ENCODE measurements at regions not wholly inside any gene's neighbourhood (a gene's known extent, or its start where the extent isn't known, plus 50 kb on each side); places are given as distances from the start of the nearest gene placed in this dataset.
A peak's percentile ranks its signal among the peaks of the same experiment; 100 is the strongest.

DNA sequence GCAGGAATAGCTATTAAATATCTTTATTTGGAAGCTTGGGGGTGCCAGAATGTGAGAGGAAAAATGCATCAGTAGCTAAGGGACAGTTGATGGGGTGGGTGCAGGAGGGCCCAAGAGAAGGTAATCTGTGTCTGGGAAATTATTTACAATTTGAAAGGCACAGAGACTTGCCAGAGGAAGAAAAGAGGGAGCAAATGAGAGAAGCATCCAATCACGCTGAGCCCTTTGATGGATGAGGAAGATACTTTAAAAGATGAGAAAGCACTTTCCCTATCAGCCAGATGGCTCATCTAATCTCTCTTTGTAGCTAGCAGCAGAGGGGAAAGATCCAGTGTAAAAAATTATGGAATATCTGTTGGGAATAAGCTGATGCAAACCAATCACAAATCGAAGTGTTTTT lies 57.0 kb upstream of the ABCA1 start:
- Histone ChIP-seq H3K4me3 (ENCODE audit: low read depth, low read length) (no peak overlapping the region), H3K9me3 (ENCODE audit: severe bottlenecking) (no peaks in the 10 kb centered on the region), H3K36me3 (no peaks in the 10 kb centered on the region), H3K27ac (no peak overlapping the region), H3K27me3 (ENCODE audit: insufficient read depth, low read depth, severe bottlenecking) (no peaks in the 10 kb centered on the region)
- TF ChIP-seq, protein P1, sequence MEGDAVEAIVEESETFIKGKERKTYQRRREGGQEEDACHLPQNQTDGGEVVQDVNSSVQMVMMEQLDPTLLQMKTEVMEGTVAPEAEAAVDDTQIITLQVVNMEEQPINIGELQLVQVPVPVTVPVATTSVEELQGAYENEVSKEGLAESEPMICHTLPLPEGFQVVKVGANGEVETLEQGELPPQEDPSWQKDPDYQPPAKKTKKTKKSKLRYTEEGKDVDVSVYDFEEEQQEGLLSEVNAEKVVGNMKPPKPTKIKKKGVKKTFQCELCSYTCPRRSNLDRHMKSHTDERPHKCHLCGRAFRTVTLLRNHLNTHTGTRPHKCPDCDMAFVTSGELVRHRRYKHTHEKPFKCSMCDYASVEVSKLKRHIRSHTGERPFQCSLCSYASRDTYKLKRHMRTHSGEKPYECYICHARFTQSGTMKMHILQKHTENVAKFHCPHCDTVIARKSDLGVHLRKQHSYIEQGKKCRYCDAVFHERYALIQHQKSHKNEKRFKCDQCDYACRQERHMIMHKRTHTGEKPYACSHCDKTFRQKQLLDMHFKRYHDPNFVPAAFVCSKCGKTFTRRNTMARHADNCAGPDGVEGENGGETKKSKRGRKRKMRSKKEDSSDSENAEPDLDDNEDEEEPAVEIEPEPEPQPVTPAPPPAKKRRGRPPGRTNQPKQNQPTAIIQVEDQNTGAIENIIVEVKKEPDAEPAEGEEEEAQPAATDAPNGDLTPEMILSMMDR (IDR thresholded peaks at IDR 0.05; ENCODE audit: low read depth, low read length), result no peak
- peak; percentile 46 for DNase-seq

DNA sequence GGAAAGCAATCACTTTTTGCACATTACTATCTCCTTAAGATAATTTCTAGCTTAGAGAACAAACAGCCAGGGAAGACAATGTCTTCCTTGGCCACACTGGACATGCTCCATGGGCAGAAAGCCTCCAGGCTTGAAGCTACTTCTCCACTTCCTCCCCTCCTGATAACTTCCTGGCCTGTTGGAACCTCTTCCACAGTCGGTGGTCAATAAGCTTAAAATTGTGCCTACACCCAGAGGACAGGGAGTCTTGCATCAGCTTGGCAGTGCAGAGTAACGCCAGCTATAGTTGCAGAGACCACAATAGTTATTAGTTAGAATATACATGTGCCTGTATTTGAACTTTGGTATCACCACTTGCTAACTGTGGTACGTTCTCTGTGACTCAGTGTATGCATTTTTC lies 58.1 kb upstream of the ABCA1 start:
- no peak overlapping the region for H3K27ac ChIP-seq
- no peak overlapping the region for H3K4me3 ChIP-seq (ENCODE audit: low read depth, low read length)
- DNase-seq, result no peak
- TF ChIP-seq, protein P1 (IDR thresholded peaks at IDR 0.05; ENCODE audit: low read depth, low read length), result no peak
- no peaks in the 10 kb centered on the region for H3K9me3 ChIP-seq (ENCODE audit: severe bottlenecking)
- no peaks in the 10 kb centered on the region for H3K36me3 ChIP-seq
- H3K27me3 ChIP-seq (ENCODE audit: insufficient read depth, low read depth, severe bottlenecking), result no peaks in the 10 kb centered on the region

DNA sequence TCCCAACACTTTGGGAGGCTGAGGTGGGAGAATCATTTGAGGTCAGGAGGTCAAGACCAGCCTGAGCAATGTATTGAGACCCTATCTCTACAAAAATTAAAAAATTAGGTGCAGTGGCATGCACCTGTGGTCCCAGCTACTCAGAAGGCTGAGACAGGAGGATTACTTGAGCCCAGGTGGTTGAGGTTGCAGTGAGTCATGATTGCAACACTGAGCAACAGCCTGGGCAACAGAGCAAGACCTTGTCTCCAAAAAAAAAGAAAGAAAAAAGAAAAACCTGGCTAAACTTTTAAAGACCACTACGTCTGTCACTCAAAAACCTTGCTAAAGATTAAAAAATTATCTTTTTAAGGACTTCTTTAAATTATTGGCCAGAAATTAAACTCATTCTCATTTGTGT lies 59.8 kb upstream of the ABCA1 start:
- no peak overlapping the region for H3K27ac ChIP-seq
- no peak for DNase-seq
- H3K9me3 ChIP-seq (ENCODE audit: severe bottlenecking), result no peaks in the 10 kb centered on the region
- TF ChIP-seq, protein P1 (IDR thresholded peaks at IDR 0.05; ENCODE audit: low read depth, low read length), result no peak
- no peaks in the 10 kb centered on the region for H3K36me3 ChIP-seq
- no peak overlapping the region for H3K4me3 ChIP-seq (ENCODE audit: low read depth, low read length)
- no peaks in the 10 kb centered on the region for H3K27me3 ChIP-seq (ENCODE audit: insufficient read depth, low read depth, severe bottlenecking)

DNA sequence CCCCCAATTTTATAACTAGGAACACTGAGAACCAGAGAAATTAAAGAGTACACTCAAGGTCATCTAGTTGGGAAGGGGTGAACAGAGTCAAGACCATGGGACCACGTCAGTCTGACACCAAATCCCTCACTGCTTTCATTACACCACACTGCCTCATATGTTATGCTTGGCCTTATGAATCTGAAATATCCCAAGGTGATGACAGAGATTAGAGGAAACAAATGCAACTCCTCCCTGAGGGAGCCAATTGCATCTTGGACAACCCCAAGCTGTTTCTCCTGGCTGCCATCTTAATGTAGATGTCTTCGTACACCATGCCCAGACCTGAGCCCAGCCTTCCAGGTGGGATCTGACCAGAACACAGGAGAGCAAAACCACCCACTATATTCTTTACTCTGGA lies 60.6 kb upstream of the ABCA1 start:
- no peak for DNase-seq
- H3K27me3 ChIP-seq (ENCODE audit: insufficient read depth, low read depth, severe bottlenecking), result no peaks in the 10 kb centered on the region
- no peak overlapping the region for H3K27ac ChIP-seq
- no peaks in the 10 kb centered on the region for H3K9me3 ChIP-seq (ENCODE audit: severe bottlenecking)
- no peaks in the 10 kb centered on the region for H3K36me3 ChIP-seq
- no peak overlapping the region for H3K4me3 ChIP-seq (ENCODE audit: low read depth, low read length)
- TF ChIP-seq, protein P1 (IDR thresholded peaks at IDR 0.05; ENCODE audit: low read depth, low read length), result no peak

DNA sequence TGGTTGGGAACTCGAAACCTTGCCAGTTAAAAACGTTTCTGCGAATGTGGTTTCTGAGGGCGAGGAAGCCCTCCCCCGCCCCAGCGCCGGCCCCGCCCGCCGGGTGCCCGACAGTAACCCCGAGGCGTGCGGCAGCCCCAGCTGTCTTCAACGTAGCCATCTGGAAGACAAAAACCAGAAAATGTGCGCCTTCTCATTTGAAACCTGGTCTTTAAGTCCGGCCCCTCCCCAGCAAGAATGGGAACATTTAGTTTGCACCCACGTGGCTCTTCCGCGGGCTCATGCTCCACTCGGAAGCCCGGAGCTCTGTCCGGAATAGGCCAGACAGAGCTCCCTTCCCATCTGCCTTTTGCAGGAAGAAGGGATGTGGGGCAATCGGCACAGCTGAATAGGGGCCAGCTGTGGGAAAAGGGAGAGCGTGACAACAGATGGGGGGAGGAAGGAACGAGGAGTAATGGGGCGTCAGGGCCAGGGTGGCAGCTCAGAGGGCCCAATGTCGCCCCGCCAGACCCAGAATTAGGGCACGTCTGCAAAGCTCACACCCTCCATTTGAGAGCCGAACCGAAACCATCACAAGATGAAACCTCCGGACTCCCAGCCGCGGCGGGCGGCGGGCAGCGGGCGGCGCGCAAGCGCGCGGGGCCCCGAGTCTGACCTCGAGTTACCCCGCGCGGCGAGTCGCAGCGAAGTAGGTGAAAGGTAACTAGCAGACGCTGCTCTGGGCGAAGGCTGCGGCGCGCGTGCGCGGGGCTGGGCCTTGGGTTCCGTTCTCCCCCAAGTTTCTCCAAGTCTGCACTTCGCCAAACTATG lies 63.4 kb upstream of the ABCA1 start:
- Histone ChIP-seq H3K4me3 (ENCODE audit: low read depth, low read length) (peak overlapping the region; percentile 54), H3K36me3 (no peaks in the 10 kb centered on the region), H3K27me3 (ENCODE audit: insufficient read depth, low read depth, severe bottlenecking) (no peaks in the 10 kb centered on the region), H3K9me3 (ENCODE audit: severe bottlenecking) (no peaks in the 10 kb centered on the region), H3K27ac (peak overlapping the region; percentile 97)
- peak; percentile 90 for DNase-seq
- TF ChIP-seq, protein P1 (IDR thresholded peaks at IDR 0.05; ENCODE audit: low read depth, low read length), result no peak

DNA sequence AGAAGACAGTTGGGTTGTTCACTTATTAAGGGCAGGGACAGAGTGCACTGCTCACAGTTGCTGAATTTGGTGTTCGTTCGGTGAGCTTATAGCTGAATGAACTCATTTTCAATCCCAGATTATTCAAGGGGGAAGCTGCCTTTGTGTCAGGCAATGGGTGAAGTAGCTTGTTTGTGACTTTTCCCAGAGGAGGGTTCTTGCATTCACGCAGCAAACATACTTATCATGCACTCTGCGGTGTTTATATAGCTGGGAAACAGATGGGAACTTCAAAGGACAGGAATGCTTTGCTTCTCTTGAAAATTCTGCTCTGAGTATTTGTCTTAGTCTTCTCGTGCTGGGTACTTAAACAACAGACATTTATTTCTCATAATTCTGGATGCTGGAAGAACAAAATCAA lies 64.7 kb upstream of the ABCA1 start:
- Histone ChIP-seq H3K4me3 (ENCODE audit: low read depth, low read length) (no peak overlapping the region), H3K9me3 (ENCODE audit: severe bottlenecking) (no peaks in the 10 kb centered on the region), H3K36me3 (no peaks in the 10 kb centered on the region), H3K27ac (no peak overlapping the region; the same call in 1 of the 2 replicates), H3K27me3 (ENCODE audit: insufficient read depth, low read depth, severe bottlenecking) (no peaks in the 10 kb centered on the region)
- DNase-seq, result no peak
- TF ChIP-seq, protein P1 (IDR thresholded peaks at IDR 0.05; ENCODE audit: low read depth, low read length), result no peak
